Left kidney (tissue), 1 donor: ENCODE measurements at regions not wholly inside any gene's neighbourhood (a gene's known extent, or its start where the extent isn't known, plus 50 kb on each side); places are given as distances from the start of the nearest gene placed in this dataset.
"Not testable (repeated sequence)": the region's sequence is repeated elsewhere in the genome, so short reads cannot be mapped to it uniquely, and the experiment has no call there.

Experiments
- DNase-seq: peaks from one replicate; pipeline ENCODE4 v3.0.0-alpha.2; 2013

DNA sequence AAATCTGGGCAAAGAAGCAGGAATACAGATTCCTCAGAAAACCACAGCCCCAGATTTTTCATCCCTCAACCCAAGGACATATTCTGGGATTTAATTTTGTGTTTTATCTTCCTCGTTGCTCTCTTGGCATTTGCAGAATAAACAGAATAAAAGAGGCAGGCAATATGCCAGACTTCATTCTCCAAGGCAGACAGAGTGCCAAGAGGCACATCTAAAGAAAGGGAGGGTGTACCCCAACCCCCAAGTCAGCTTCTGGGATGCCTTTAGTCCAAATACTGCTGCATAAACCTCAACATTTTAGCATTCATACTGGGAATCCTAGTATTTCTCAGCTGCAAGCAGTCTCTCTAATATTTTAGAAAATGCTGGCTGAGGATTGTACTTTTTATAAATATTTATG is 629.2 kb downstream of the KLHL13 start:
- no peak for DNase-seq

DNA sequence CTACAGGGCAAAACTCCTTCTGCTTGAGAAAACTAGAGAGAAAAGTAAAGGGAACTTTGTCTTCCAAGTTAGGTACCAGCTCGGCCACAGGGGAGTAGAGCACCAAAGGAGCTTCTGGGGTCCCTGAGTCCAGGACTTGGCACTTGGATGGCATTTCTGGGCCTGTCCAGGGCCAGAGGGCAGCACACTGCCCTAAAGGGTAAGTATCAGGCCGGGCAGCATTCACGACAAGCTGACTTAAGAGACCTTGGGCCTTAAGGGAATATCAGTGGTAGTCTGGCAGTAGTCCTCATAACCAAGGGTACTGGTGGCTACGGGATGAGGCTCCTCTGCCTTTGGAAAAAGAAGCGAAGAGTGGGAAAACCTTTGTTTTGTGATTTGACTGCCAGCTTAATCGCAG is 632.7 kb downstream of the KLHL13 start:
- no peak for DNase-seq

DNA sequence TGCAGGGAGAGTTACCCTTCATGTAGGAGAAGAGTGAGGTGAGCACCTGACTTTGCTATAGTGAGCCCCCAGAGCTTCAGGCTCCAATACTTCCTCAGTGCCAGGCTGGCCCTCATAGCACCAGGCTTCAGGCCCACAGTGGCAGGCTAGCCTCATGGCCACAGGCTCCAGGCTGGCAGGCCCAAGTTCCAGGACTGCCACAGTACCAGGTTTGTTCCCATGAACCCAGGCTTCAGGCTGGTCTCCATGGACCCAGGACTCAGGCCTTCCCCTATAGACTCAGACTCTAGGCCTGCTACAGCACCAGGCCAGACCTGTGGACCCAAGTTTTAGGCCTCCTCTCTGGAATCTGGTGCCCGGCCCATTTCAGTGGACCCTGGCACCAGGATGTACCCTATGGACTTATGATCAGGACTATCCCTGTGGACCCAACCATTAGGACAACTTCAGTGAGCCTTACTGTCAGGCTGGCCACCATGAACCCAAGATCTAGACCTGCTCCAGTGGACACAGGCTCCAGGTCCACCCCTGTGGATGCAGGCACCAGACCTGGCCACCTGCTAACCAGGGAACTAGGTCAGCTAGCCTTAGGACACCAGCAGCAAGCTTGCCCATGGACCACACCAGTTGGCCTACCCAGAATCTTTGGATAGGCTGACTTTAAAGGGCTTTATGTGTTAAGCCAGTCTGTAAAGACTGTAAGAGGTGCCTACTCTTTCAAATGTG is 658.2 kb downstream of the KLHL13 start:
- DNase-seq = no peak

DNA sequence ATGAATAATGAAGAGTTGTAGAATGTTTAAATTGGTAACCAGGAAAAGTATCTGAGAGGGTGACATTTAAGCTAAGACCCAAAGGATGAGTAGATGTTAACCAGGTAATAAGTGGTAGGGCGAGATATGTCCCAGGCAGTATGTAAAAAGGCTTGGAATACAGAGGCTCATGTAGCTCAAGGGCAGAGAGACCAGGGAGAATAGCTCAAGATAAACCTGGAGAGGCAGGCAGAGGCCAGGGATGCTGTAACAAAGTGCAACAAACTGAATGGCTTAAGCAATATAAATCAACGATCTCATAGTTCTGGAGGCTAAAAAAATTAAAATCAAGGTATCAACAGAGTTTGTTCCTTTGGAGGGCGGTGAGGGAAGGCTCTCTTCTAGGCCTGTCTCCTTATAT is 660.8 kb downstream of the KLHL13 start:
- no peak for DNase-seq

DNA sequence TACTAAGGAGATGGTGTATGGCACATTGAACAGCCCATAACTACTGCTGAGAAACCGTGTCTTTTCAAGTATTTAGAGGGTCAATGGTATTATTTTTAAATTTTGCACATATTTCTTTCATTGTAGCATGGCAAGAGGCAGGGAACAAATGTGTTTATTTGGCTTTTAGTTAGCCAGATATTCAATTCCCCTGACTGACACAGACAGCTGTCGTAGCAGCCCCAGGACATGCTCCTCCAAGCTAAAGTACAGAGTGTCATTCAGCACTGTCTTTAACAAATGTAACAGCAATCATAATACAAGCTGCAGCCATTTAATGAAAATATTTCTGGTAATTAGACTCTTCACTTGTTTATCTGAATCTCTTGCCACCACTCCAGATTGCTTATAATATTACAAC is 687.1 kb downstream of the KLHL13 start:
- DNase-seq = no peak

DNA sequence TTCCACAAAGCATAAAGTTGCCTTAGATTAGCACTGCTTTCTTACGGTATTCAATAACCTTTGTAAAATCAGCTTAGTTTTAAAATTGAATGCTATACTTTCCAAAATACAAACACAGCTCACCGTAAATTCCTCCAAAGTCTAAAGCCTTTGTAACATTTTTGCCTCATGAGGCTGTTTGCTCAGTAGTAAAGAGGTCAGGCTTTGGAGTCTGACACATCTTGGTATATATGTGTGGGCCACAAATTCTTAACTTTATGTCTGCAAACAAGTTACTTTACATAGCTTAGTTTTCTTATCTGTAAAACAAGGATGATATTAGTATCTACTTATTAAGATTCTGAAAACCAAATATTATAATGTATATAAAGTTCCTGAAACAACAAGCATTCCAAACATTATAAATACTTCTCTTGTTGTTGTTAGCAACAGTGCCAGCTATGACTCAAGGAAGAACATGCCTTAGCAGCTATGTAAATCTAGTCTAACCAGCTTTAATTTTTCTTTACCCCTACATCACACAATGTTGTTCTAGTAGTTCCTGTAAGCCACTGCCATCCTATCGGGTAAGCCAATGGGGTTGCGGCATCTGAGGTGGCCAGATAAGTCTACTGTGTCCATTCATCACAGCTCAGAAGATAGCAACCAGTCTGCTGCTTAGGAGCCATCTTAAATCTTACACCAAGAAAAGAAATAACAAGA is 709.0 kb downstream of the KLHL13 start:
- DNase-seq = no peak

DNA sequence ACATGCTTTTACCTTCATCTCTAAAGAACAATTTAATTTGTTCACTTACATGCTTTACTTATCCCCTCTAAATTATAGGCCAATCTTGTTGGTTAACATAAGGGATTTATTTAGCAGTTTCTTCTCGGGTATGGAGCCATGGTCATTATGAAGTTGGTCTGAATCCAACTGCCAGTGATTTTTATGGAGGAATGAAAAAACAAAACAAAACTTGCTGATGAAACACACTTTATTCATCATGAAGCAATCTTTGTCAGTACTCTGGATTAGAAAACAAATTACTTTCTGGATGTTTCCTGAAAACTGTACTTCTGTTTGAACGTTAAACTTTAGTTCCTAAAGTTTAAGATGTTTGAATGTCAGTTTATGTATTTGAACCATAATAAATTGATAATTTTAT is 715.8 kb downstream of the KLHL13 start:
- no peak for DNase-seq

DNA sequence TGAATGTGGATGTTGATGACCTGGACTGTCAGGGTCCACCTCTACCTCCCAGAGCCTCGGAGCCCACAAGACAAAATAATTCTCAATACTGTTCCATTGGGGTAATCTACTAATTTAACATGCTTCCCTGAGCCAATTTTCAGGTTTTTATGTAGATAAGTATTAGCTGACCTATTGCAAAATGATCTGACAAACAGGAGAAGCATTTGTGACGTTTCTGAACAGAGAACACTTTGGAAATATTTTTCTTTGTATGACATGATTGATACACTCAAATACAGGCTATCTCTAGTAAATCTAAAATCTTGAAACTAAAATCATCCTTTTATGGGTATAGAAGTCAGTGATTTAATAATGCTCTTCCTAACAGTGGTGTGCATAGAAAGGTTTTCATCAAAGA is 716.6 kb downstream of the KLHL13 start:
- no peak for DNase-seq

DNA sequence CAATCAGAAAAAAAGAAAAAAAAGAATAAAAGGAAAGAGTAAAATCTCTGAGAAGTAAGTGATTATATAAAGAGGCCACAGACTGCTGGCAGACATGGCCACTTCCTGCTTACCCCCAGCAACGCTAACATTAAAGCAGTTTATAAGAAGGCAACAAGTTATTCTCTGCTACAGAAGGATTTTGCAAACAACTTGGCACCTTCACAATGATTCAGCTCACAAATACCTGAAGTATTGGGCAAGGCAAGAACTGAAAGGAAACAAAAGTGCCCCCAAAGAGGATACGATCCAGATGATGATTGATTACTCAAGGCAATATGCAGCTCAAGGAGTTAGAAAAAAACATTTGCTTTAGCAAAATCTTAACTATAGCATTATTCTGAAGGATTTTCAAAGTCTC is 718.8 kb downstream of the KLHL13 start:
- DNase-seq = no peak

DNA sequence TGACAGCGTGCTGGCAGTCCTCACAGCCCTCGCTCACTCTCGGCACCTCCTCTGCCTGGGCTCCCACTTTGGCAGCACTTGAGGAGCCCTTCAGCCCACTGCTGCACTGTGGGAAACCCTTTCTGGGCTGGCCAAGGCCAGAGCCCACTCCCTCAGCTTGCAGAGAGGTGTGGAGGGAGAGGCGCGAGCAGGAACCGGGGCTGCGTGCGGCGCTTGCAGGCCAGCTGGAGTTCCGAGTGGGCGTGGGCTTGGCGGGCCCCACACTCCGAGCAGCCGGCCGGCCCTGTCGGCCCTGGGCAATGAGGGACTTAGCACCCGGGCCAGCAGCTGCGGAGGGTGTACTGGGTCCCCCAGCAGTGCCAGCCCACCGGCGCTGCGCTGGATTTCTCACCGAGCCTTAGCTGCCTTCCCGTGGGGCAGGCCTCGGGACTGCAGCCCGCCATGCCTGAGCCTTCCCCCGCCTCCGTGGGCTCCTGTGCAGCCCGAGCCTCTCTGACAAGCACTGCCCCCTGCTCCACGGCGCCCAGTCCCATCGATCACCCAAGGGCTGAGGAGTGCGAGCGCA is 722.0 kb downstream of the KLHL13 start:
- not testable (repeated sequence) for DNase-seq

DNA sequence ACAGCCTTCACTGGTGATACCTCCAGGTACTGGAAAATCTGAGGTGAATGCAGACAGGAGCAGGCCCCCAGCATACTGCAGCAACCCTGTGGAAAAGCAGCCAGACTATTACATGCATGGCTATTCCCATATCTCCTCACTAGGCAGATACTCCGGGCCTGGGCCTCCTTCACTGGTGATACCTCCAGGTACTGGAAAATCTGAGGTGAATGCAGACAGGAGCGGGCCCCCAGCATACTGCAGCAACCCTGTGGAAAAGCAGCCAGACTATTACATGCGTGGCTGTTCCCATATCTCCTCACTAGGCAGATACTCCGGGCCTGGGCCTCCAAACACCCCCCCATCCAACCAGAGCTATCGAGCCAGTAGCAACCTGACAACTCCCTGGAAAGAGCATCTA is 724.2 kb downstream of the KLHL13 start:
- not testable (repeated sequence) for DNase-seq

DNA sequence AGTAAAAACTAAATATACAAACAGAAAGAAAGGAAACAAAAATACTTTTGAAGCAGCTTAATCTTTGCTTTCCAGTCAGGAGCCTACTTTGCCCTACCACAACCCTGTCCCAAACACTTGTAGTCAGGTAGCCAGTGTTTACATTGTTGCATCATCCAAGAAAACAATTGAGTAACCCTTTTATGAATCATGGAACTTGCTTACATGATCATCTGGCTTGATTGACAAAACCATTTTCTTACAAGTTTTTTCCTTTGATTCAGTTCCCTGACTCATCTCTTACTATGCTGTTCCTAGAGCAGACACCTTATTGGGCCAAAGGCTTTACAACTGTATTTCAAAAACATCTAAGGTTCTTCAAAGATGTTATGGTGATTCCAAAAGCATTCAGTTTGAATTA is 740.1 kb downstream of the KLHL13 start:
- no peak for DNase-seq

DNA sequence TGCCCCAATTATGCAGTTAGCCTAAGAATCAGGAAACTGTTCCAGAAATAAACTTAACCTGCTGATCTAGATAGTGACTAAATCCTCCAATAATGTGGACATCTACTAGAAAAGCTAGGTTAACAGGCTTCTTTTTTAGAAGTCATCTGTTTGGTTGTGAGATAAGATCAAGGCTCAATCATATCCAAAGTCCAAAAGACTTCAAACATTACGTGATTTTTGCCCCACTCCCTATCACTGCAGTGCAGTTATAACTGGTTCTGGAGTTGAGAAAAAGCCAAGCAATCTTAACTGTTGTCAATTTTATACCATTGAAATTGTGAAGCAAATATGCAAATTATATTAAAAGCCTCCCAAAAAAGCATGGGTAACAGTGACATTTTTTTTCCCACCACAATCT is 781.4 kb downstream of the KLHL13 start:
- no peak for DNase-seq

DNA sequence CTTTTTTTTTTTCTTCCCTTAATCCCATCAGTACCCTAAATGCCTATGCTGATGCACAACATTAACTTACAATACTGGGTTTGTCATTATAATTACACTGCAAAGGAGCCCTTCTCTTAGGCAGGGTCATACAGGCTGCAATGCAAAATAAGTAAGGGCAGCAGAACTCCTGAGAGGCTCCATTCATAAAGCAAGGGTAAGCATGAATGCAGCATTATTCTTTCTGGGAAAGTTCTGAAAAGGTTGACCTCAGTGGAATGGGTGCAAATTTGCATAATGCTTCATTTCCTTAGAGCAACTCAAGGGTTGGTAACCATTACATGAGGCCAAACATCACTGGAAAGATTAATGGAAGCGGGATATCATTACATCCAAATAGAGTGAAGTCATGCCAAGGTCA is 789.2 kb downstream of the KLHL13 start:
- no peak for DNase-seq

DNA sequence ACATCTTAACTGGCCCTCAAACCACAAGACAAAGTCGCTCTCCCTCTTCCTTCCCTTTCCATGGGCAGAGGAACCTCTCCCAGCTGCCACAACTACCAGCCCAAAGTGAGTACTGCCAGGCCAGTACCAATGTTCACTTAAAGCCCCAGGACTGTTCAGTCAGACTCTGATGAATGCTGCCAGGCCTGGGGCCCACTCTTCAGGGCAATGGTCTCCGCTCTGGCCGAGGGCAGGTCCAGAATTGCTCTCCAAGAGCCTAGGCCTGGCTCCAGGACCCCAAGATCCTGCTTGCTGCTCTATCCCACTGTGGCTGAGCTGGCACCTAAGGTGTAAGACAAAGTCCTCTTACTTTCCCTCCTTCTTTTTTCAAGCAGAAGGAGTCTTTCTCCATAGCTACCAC is 790.9 kb downstream of the KLHL13 start:
- no peak for DNase-seq

DNA sequence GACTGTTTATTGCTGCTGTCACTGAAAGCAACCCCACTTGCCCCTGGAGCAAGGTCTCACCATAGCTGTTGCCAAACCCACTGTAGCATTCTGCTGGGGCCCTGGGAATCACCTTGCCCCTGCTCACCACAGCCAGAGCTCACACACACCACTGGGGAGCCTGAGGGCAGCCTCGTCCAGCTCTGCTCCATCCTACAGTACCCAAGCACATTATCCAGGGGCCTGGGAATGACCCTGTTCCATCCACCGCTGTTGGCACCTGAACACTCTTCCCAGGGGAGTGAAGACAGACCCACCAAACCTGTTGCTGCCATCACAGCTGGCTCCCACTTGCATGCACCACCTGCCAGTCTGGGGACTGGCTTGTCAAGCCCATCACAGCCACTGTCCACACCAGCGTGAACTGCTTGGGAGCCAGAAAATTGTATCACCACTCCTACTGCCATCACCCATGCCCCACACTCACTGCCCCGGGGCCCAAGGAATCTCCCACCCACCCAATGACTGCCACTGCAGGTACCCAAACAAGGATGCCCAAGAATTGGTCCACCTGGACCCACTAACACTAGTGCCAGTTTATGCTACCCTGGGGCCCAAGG is 811.3 kb downstream of the KLHL13 start:
- DNase-seq = no peak

DNA sequence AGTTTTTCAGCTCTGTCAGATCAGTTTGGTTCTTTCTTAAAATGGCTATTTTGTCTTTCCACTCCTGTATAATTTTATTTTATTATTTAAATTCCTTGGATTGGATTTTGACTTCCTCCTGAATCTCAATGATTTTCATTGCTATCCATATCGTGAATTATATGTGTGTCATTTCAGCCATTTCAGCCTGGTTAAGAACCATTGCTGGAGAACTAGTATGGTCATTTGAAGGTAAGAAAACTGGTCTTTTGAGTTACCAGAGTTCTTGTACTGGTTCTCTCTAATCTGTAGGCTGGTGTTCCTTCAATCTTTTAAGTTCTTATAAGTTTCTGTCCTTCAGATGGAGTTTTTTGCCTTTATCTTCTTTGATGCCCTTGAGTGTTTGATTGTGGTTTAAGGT is 815.5 kb downstream of the KLHL13 start:
- no peak for DNase-seq

DNA sequence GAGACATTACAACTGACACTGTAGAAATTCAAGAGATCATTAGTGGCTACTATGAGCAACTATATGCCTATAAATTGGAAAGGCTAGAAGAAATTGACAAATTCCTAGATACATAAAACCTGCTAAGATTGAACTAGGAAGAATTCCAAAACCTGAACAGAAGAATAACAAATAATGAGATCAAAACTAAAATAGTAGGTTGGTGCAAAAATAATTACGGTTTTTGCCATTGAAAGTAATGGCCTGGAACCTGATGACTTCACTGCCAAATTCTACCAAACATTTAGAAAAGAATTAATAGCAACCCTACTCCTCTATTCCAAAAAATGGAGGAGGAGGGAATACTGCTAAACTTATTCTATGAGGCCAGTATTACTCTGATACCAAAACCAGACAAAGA is 824.9 kb downstream of the KLHL13 start:
- DNase-seq = no peak

DNA sequence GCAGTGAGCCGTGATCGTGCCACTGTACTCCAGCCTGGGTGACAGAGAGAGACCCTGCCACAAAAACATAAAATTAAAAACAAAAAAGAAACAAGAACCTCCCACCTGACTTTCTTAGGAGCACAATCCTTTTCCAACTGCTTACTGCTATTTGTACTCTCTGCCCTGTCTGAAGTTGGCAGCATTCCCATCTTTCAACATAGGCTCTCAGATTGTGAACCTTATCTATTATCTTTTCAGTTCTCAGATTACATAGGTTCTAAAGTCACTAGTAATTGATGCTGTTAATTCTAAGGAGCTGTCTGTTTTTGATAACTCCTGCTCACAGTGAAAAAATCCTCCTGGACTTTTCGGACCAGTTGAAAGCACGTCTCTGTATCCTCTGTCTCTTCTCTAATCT is 812.2 kb upstream of the CT83 start:
- DNase-seq = peak; percentile 3
